ENCODE measurements at regions not wholly inside any gene's neighbourhood (a gene's known extent, or its start where the extent isn't known, plus 50 kb on each side); places are given as distances from the start of the nearest gene placed in this dataset.

GRCh38 chr17:13088666-13089065 is 70.8 kb upstream of the ELAC2 start:
- ATAC-seq (no peak), DNase-seq (no peak)
- no peaks in the 10 kb centered on the region for H3K36me3 ChIP-seq (ENCODE audit: low read depth)
- TF ChIP-seq, protein P1, sequence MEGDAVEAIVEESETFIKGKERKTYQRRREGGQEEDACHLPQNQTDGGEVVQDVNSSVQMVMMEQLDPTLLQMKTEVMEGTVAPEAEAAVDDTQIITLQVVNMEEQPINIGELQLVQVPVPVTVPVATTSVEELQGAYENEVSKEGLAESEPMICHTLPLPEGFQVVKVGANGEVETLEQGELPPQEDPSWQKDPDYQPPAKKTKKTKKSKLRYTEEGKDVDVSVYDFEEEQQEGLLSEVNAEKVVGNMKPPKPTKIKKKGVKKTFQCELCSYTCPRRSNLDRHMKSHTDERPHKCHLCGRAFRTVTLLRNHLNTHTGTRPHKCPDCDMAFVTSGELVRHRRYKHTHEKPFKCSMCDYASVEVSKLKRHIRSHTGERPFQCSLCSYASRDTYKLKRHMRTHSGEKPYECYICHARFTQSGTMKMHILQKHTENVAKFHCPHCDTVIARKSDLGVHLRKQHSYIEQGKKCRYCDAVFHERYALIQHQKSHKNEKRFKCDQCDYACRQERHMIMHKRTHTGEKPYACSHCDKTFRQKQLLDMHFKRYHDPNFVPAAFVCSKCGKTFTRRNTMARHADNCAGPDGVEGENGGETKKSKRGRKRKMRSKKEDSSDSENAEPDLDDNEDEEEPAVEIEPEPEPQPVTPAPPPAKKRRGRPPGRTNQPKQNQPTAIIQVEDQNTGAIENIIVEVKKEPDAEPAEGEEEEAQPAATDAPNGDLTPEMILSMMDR (IDR thresholded peaks at IDR 0.05), result no peak
- H3K9me3 ChIP-seq, result no peaks in the 10 kb centered on the region
- H3K4me3 ChIP-seq, result no peak overlapping the region
- intact Hi-C loops (cut with DNase I, micrococcal nuclease), result no loop called here
- H3K4me1 ChIP-seq (ENCODE audit: low read depth), result no peaks in the 10 kb centered on the region

GRCh38 chr17:13087802-13088201 is 70.0 kb upstream of the ELAC2 start:
- DNase-seq (no peak), ATAC-seq (no peak)
- Histone ChIP-seq H3K36me3 (ENCODE audit: low read depth) (no peaks in the 10 kb centered on the region), H3K9me3 (no peaks in the 10 kb centered on the region), H3K4me3 (no peak overlapping the region), H3K4me1 (ENCODE audit: low read depth) (no peaks in the 10 kb centered on the region)
- TF ChIP-seq, protein P1 (IDR thresholded peaks at IDR 0.05), result no peak
- intact Hi-C loops (cut with DNase I, micrococcal nuclease), result no loop called here

DNA sequence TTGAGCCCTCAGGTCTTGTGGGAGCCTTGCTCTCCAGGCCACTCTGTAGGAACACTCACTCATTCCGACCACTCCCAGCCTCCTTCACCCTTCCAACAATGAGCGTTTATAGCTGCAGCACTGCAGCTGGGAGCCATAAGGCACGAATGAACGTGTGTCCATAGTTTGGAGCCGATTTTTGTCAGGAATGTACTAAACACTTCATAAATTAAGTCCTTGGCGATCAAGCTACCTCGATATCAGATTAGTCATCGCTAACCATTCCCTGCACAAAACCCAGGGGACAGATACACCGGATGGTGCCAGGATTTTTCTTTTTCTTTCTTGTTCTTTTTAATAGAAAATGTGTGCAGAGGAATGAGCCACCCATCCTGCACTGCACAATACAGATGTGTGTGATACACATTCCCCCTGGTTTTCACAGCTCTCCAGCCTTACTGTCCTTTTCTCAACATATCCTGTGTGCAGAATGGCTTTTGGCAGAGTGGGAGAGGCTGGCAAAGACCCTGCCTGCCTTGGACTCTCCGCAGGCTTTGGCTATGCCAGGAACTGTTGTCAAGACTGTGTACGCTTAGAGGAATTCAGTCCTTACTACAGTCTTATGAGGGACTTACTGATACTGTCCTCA is 68.4 kb upstream of the ELAC2 start:
- ATAC-seq (no peak), DNase-seq (no peak)
- Histone ChIP-seq H3K9me3 (no peaks in the 10 kb centered on the region), H3K4me3 (no peak overlapping the region), H3K4me1 (ENCODE audit: low read depth) (no peaks in the 10 kb centered on the region), H3K36me3 (ENCODE audit: low read depth) (no peaks in the 10 kb centered on the region)
- intact Hi-C loops (cut with DNase I, micrococcal nuclease), result no loop called here
- TF ChIP-seq, protein P1 (IDR thresholded peaks at IDR 0.05), result no peak

DNA sequence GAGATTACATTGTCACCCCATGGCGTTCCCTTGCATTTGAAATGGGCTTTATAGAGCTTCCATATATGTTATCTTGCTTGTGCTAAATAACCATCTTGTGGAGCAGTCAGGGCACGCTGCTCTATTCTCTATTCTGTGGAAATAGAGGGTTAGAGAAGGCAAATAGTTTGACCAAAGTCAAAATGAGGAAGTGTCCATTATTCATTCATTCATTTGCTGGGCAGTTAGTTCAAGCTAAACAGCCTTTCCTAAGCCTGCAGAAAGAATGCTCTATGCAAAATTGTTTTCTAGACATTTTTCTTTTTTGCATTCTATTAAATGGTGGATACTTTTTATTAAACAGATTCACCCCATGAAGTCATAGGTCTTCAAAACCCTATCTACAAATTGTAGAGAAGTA is 67.8 kb upstream of the ELAC2 start:
- no peaks in the 10 kb centered on the region for H3K4me1 ChIP-seq (ENCODE audit: low read depth)
- intact Hi-C loops (cut with DNase I, micrococcal nuclease), result no loop called here
- TF ChIP-seq, protein P1 (IDR thresholded peaks at IDR 0.05), result no peak
- no peak for DNase-seq
- H3K4me3 ChIP-seq, result no peak overlapping the region
- no peaks in the 10 kb centered on the region for H3K36me3 ChIP-seq (ENCODE audit: low read depth)
- ATAC-seq, result no peak
- no peaks in the 10 kb centered on the region for H3K9me3 ChIP-seq

- intact Hi-C loops (cut with DNase I, micrococcal nuclease), result no loop called here
- Histone ChIP-seq H3K36me3 (ENCODE audit: low read depth) (no peaks in the 10 kb centered on the region), H3K4me1 (ENCODE audit: low read depth) (no peaks in the 10 kb centered on the region), H3K4me3 (no peak overlapping the region), H3K9me3 (no peaks in the 10 kb centered on the region)
- TF ChIP-seq, protein P1 (IDR thresholded peaks at IDR 0.05), result no peak
- ATAC-seq, result no peak
- DNase-seq, result no peak
These were observed 66.6 kb upstream of the ELAC2 start for GRCh38 chr17:13084420-13084819.
